GM23248 (cell line): ENCODE measurements at regions not wholly inside any gene's neighbourhood (a gene's known extent, or its start where the extent isn't known, plus 50 kb on each side); places are given as distances from the start of the nearest gene placed in this dataset.
"Not testable (repeated sequence)": the region's sequence is repeated elsewhere in the genome, so short reads cannot be mapped to it uniquely, and the experiment has no call there.

Experiments
- EZH2 ChIP-seq: fragments of 200-600 bp; sonication (generic); IDR thresholded peaks from 2 replicates; pipeline ENCODE4 v1.6.1; 2018; ENCODE audit warnings: antibody characterized with exemption, mild to moderate bottlenecking; ENCODE audit not compliant: insufficient read depth, poor library complexity, severe bottlenecking
- EZH2phosphoT487 ChIP-seq: fragments of 200-600 bp; sonication (generic); IDR thresholded peaks from 2 replicates; pipeline ENCODE4 v1.6.1; 2018; ENCODE audit warnings: antibody characterized with exemption, moderate library complexity, mild to moderate bottlenecking, low read depth; ENCODE audit not compliant: insufficient read depth

GRCh38 chr9:40110751-40111150 is 755.3 kb downstream of the SPATA31A1 start:
- TF ChIP-seq EZH2, EZH2phosphoT487: not testable (repeated sequence)
